Fibroblast of lung (primary cell): ENCODE measurements at regions not wholly inside any gene's neighbourhood (a gene's known extent, or its start where the extent isn't known, plus 50 kb on each side); places are given as distances from the start of the nearest gene placed in this dataset.
A peak's percentile ranks its signal among the peaks of the same experiment; 100 is the strongest.

Source experiments
- DNase-seq, 2 donors: peaks; one replicate each; pipeline versions ENCODE4 v3.0.0 to v3.0.0-alpha.2; 2010; ENCODE audit warnings: low read depth in 2 of 2
- H2AFZ ChIP-seq: 2 replicates; pipeline ENCODE4 v1.5.1; 2012; ENCODE audit warnings: low read length, control low read depth, inconsistent platforms
- H3K27ac ChIP-seq: 2 replicates; pipeline ENCODE4 v1.5.1; 2011; ENCODE audit warnings: low read length, control low read depth; ENCODE audit not compliant: insufficient read depth
- H3K27me3 ChIP-seq: 2 replicates; pipeline ENCODE4 v1.5.1; 2011; ENCODE audit warnings: mild to moderate bottlenecking, low read length; ENCODE audit not compliant: control insufficient read depth, insufficient read depth
- H3K36me3 ChIP-seq: 2 replicates; pipeline ENCODE4 v1.5.1; 2011; ENCODE audit warnings: low read length; ENCODE audit not compliant: control insufficient read depth, insufficient read depth
- H3K4me1 ChIP-seq: 2 replicates; pipeline ENCODE4 v1.5.1; 2011; ENCODE audit warnings: low read length; ENCODE audit not compliant: control insufficient read depth, insufficient read depth; ENCODE audit errors: extremely low read depth
- H3K4me2 ChIP-seq: 2 replicates; pipeline ENCODE4 v1.5.1; 2011; ENCODE audit warnings: low read length, control low read depth; ENCODE audit not compliant: insufficient read depth; ENCODE audit errors: extremely low read depth
- H3K4me3 ChIP-seq, 4 experiments: fragments of 200-600 bp in 1 of 4; sonication (generic) in 1 of 4; replicated peaks in 1 of 4; 2 replicates each; pipeline ENCODE4 v1.5.1; 2011 to 2016; ENCODE audit warnings: low read length in 4 of 4, low read depth in 3 of 4, mild to moderate bottlenecking in 3 of 4, control low read depth in 2 of 4, inconsistent platforms in 1 of 4, mixed read lengths in 1 of 4; ENCODE audit not compliant: insufficient read depth in 1 of 4; ENCODE audit errors: control extremely low read depth in 1 of 4
- H3K79me2 ChIP-seq: 2 replicates; pipeline ENCODE4 v1.5.1; 2012; ENCODE audit warnings: mild to moderate bottlenecking, low read length, inconsistent platforms; ENCODE audit not compliant: control insufficient read depth, insufficient read depth
- H3K9ac ChIP-seq: 2 replicates; pipeline ENCODE4 v1.5.1; 2011; ENCODE audit warnings: mild to moderate bottlenecking, low read length, control low read depth; ENCODE audit not compliant: insufficient read depth
- H3K9me3 ChIP-seq: 2 replicates; pipeline ENCODE4 v1.5.1; 2012; ENCODE audit warnings: low read depth, low read length; ENCODE audit not compliant: control insufficient read depth, insufficient read depth
- H4K20me1 ChIP-seq: 2 replicates; pipeline ENCODE4 v1.5.1; 2011; ENCODE audit warnings: low read length; ENCODE audit not compliant: control insufficient read depth, insufficient read depth; ENCODE audit errors: extremely low read depth
- EZH2 ChIP-seq: IDR thresholded peaks from 2 replicates; pipeline ENCODE4 v1.5.1; 2012; ENCODE audit warnings: low read length, control low read depth, mild to moderate bottlenecking; ENCODE audit errors: missing control alignments
- TF ChIP-seq, protein P1 (sequence below), 2 donors: IDR thresholded peaks in 1 of 2; conservative IDR thresholded peaks in 1 of 2; 1 replicate in 1 of 2; 2 replicates in 1 of 2; pipeline ENCODE4 v1.5.1; 2011 to 2012; ENCODE audit warnings: low read length in 2 of 2, control low read depth in 1 of 2, inconsistent platforms in 1 of 2, low read depth in 1 of 2, mild to moderate bottlenecking in 1 of 2

- no peak for DNase-seq
- H2AFZ ChIP-seq: no peak overlapping the region
- no peaks in the 10 kb centered on the region for H3K36me3 ChIP-seq
- H3K27me3 ChIP-seq: no peaks in the 10 kb centered on the region
- H3K9ac ChIP-seq: no peak overlapping the region
- H3K27ac ChIP-seq: no peak overlapping the region
- TF ChIP-seq, protein P1, sequence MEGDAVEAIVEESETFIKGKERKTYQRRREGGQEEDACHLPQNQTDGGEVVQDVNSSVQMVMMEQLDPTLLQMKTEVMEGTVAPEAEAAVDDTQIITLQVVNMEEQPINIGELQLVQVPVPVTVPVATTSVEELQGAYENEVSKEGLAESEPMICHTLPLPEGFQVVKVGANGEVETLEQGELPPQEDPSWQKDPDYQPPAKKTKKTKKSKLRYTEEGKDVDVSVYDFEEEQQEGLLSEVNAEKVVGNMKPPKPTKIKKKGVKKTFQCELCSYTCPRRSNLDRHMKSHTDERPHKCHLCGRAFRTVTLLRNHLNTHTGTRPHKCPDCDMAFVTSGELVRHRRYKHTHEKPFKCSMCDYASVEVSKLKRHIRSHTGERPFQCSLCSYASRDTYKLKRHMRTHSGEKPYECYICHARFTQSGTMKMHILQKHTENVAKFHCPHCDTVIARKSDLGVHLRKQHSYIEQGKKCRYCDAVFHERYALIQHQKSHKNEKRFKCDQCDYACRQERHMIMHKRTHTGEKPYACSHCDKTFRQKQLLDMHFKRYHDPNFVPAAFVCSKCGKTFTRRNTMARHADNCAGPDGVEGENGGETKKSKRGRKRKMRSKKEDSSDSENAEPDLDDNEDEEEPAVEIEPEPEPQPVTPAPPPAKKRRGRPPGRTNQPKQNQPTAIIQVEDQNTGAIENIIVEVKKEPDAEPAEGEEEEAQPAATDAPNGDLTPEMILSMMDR (conservative IDR thresholded peaks at IDR 0.05 in 1 of 2, IDR thresholded peaks at IDR 0.05 in 1 of 2; ENCODE audit: low read depth in 1 of 2, low read length in 2 of 2): no peak
- no peak for TF ChIP-seq EZH2
- no peaks in the 10 kb centered on the region for H3K9me3 ChIP-seq
- no peaks in the 10 kb centered on the region for H4K20me1 ChIP-seq
- peaks cover 5% of the 10 kb centered on the region for H3K4me1 ChIP-seq
- H3K4me3 ChIP-seq: no peak overlapping the region
- H3K79me2 ChIP-seq: no peaks in the 10 kb centered on the region
- H3K4me2 ChIP-seq: no peak overlapping the region
Observed at GRCh38 chr1:94617957-94618739, 76.6 kb upstream of the F3 start.

GRCh38 chr1:94617134-94617805, 75.7 kb upstream of the F3 start:
- no peaks in the 10 kb centered on the region for H3K36me3 ChIP-seq
- no peaks in the 10 kb centered on the region for H3K9me3 ChIP-seq
- TF ChIP-seq, protein P1 (conservative IDR thresholded peaks at IDR 0.05 in 1 of 2, IDR thresholded peaks at IDR 0.05 in 1 of 2; ENCODE audit: low read depth in 1 of 2, low read length in 2 of 2): no peak
- no peak for TF ChIP-seq EZH2
- no peak overlapping the region for H3K4me2 ChIP-seq
- DNase-seq: peak; percentile 45 to 83
- no peaks in the 10 kb centered on the region for H4K20me1 ChIP-seq
- H3K79me2 ChIP-seq: no peaks in the 10 kb centered on the region
- H3K4me1 ChIP-seq: peaks cover 3% of the 10 kb centered on the region
- no peak overlapping the region for H3K9ac ChIP-seq
- no peak overlapping the region for H3K27ac ChIP-seq
- H3K27me3 ChIP-seq: no peaks in the 10 kb centered on the region
- no peak overlapping the region for H3K4me3 ChIP-seq
- no peak overlapping the region for H2AFZ ChIP-seq

DNA sequence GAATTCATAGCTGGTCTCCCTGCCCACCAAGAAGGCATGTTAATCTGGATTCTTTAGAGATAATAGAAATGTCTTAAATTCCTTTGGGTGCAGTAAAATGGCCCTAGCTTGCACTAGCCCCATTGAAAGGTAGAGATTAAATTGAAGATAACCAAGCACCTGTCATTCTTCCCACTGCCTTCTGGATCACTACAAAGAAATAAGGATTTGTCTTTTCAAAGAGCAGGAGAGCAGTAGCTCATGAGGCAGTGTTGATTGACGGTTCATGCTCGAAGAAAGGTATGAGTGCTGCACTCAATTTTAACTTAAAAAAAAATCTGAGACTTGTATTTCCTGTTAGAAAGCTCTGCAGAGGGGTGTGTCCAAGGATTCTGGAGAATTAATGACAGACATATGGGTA, 74.9 kb upstream of the F3 start:
- no peak for TF ChIP-seq EZH2
- TF ChIP-seq, protein P1 (conservative IDR thresholded peaks at IDR 0.05 in 1 of 2, IDR thresholded peaks at IDR 0.05 in 1 of 2; ENCODE audit: low read depth in 1 of 2, low read length in 2 of 2): no peak
- DNase-seq: no peak
- Histone ChIP-seq H3K4me2 (no peak overlapping the region), H3K9ac (no peak overlapping the region), H3K79me2 (no peaks in the 10 kb centered on the region), H3K4me1 (peaks cover under 1% of the 10 kb centered on the region), H3K9me3 (no peaks in the 10 kb centered on the region), H3K4me3 (no peak overlapping the region), H2AFZ (no peak overlapping the region), H3K27me3 (no peaks in the 10 kb centered on the region), H4K20me1 (no peaks in the 10 kb centered on the region), H3K27ac (no peak overlapping the region), H3K36me3 (no peaks in the 10 kb centered on the region)
